Pancreas (tissue), 10 donors: ENCODE measurements at regions not wholly inside any gene's neighbourhood (a gene's known extent, or its start where the extent isn't known, plus 50 kb on each side); places are given as distances from the start of the nearest gene placed in this dataset.

Experiments used
- ATAC-seq, 4 donors: fragments of 200-7000 bp; cut with Tn5 transposase; one replicate each; pipeline versions ENCODE4 v1.8.0 to v1.9.1; 2020; ENCODE audit warnings: mild to moderate bottlenecking in 4 of 4, moderate library complexity in 4 of 4
- DNase-seq, 6 donors: peaks; one replicate each; pipeline ENCODE4 v3.0.0-alpha.2; 2020
- FAIRE-seq: peaks from 2 replicates; lab custom pipeline; 2012; peaks lifted over from hg19 to GRCh38; lab: Jason Lieb, UNC
- H3K27ac ChIP-seq, 4 donors: fragments of 200-600 bp; sonication (generic); 1 replicate in 3 of 4; 2 replicates in 1 of 4; pipeline versions ENCODE4 v1.5.0 to v1.8.0; 2020
- H3K27me3 ChIP-seq, 4 donors: fragments of 200-600 bp; one replicate each; pipeline ENCODE4 v1.8.0; 2021
- H3K36me3 ChIP-seq, 3 donors: fragments of 200-600 bp; sonication (generic) in 1 of 3; one replicate each; pipeline versions ENCODE4 v1.5.0 to v1.8.0; 2020 to 2021
- H3K4me1 ChIP-seq, 3 donors: fragments of 200-600 bp; one replicate each; pipeline ENCODE4 v1.8.0; 2021
- H3K4me3 ChIP-seq, 4 donors: fragments of 200-600 bp; sonication (generic) in 2 of 4; one replicate each; pipeline versions ENCODE4 v1.5.0 to v1.8.0; 2020 to 2021
- H3K9me3 ChIP-seq, 4 donors: fragments of 200-600 bp; one replicate each; pipeline ENCODE4 v1.8.0; 2021
- CTCF ChIP-seq, 4 donors: fragments of 200-600 bp; sonication (generic) in 3 of 4; IDR thresholded peaks; one replicate each; pipeline versions ENCODE4 v1.5.0 to v1.8.0; 2021; ENCODE audit warnings: antibody characterized with exemption in 4 of 4
- WGBS, 2 donors: extraction: QIAGEN DNeasy Blood & Tissue Kit; methylation state at CpG; one replicate each; pipeline ENCODE4 v1.1.7; 2013; 5-methylcytosine and 5-hydroxymethylcytosine counted together
- intact Hi-C, 3 donors: fragments of 100-400 bp; cut with DNase I; formaldehyde crosslinking; loops; one replicate each; pipeline versions ENCODE4 v1.11.1 to v1.14.2; 2022
- donor health status: healthy with polysubstance abuse.
- donor health status: DM: no; HTN: no; CAD: no; lungs with moderate emphysema.
- donor health status: DM: no; HTN: no; CAD: no.
- donor health status: control.
- donor health status: control.
- donor health status: Bipolar disorder and iron deficiency.
- donor health status: DM: yes; HTN: yes; CAD: no.
- donor health status: DM: no; HTN: no; CAD: no.
- donor health status: DM: no; HTN: no; CAD: no.
- donor health status: DM: yes; HTN: yes; CAD: no.

- Histone ChIP-seq H3K36me3 (no peaks in the 10 kb centered on the region), H3K9me3 (no peaks in the 10 kb centered on the region), H3K4me1 (no peaks in the 10 kb centered on the region), H3K4me3 (no peak overlapping the region), H3K27me3 (no peaks in the 10 kb centered on the region), H3K27ac (no peak overlapping the region)
- no peak for FAIRE-seq
- no peak for TF ChIP-seq CTCF (IDR thresholded peaks at IDR 0.05)
- DNase-seq, result no peak
- ATAC-seq, result no peak
- intact Hi-C loops, result no loop called here
- 66 to 74% methylated on average over 1 of the region's 1 CpG for WGBS, 2 donors
These were observed 142.6 kb downstream of the OMA1 start for GRCh38 chr1:58403894-58404293.

- WGBS, 2 donors, result 64 to 84% methylated on average over 6 of the region's 6 CpGs
- H3K36me3 ChIP-seq, result no peaks in the 10 kb centered on the region
- no peak for ATAC-seq
- no peaks in the 10 kb centered on the region for H3K4me1 ChIP-seq
- H3K27me3 ChIP-seq, result no peaks in the 10 kb centered on the region
- H3K27ac ChIP-seq, result no peak overlapping the region
- DNase-seq, result no peak
- intact Hi-C loops, result no loop called here
- no peaks in the 10 kb centered on the region for H3K9me3 ChIP-seq
- H3K4me3 ChIP-seq, result no peak overlapping the region
- FAIRE-seq, result no peak
- no peak for TF ChIP-seq CTCF (IDR thresholded peaks at IDR 0.05)
These were observed 144.1 kb downstream of the OMA1 start for GRCh38 chr1:58402444-58402843.

GRCh38 chr1:58401991-58402390 lies 144.5 kb downstream of the OMA1 start:
- no peaks in the 10 kb centered on the region for H3K4me1 ChIP-seq
- ATAC-seq (no peak), DNase-seq (no peak), FAIRE-seq (no peak)
- TF ChIP-seq CTCF (IDR thresholded peaks at IDR 0.05), result no peak
- 49 to 61% methylated on average over 6 of the region's 6 CpGs for WGBS, 2 donors
- no peaks in the 10 kb centered on the region for H3K27me3 ChIP-seq
- no peaks in the 10 kb centered on the region for H3K9me3 ChIP-seq
- no peak overlapping the region for H3K27ac ChIP-seq
- no peak overlapping the region for H3K4me3 ChIP-seq
- intact Hi-C loops, result no loop called here
- no peaks in the 10 kb centered on the region for H3K36me3 ChIP-seq

- no peak for TF ChIP-seq CTCF (IDR thresholded peaks at IDR 0.05)
These were observed 147.3 kb downstream of the OMA1 start for GRCh38 chr1:58399176-58399575.

GRCh38 chr1:58398714-58399113 lies 147.8 kb downstream of the OMA1 start:
- Histone ChIP-seq H3K4me3 (no peak overlapping the region), H3K27ac (no peak overlapping the region), H3K27me3 (no peaks in the 10 kb centered on the region), H3K36me3 (no peaks in the 10 kb centered on the region), H3K9me3 (no peaks in the 10 kb centered on the region), H3K4me1 (no peaks in the 10 kb centered on the region)
- no peak for DNase-seq
- no peak for FAIRE-seq
- intact Hi-C loops, result no loop called here
- ATAC-seq, result no peak
- no peak for TF ChIP-seq CTCF (IDR thresholded peaks at IDR 0.05)
- WGBS, 2 donors, result 65 to 75% methylated on average over 1 of the region's 1 CpG

More at GRCh38 chr1:58399176-58399575, 147.3 kb downstream of the OMA1 start:
- no peaks in the 10 kb centered on the region for H3K9me3 ChIP-seq
- FAIRE-seq (no peak), ATAC-seq (no peak), DNase-seq (no peak)
- H3K4me3 ChIP-seq, result no peak overlapping the region
- H3K27ac ChIP-seq, result no peak overlapping the region
- H3K36me3 ChIP-seq, result no peaks in the 10 kb centered on the region
- intact Hi-C loops, result no loop called here
- WGBS, 2 donors, result 21 to 23% methylated on average over 3 of the region's 3 CpGs
- H3K4me1 ChIP-seq, result no peaks in the 10 kb centered on the region
- no peaks in the 10 kb centered on the region for H3K27me3 ChIP-seq
